Inflammatory macrophage treated with lipopolysaccharide for 4 hours (primary cell): ENCODE measurements at regions not wholly inside any gene's neighbourhood (a gene's known extent, or its start where the extent isn't known, plus 50 kb on each side); places are given as distances from the start of the nearest gene placed in this dataset.
A peak's percentile ranks its signal among the peaks of the same experiment; 100 is the strongest.
"Not testable (repeated sequence)": the region's sequence is repeated elsewhere in the genome, so short reads cannot be mapped to it uniquely, and the experiment has no call there.

Experiments used
- DNase-seq: peaks from one replicate; pipeline ENCODE4 v3.0.0-alpha.2; 2020

GRCh38 chr10:30169342-30169741 lies 110.0 kb upstream of the JCAD start:
- DNase-seq: no peak

GRCh38 chr10:30166929-30167328 lies 107.5 kb upstream of the JCAD start:
- DNase-seq: no peak

- DNase-seq: not testable (repeated sequence)
These were observed 104.0 kb upstream of the JCAD start for GRCh38 chr10:30163410-30163809.

- DNase-seq: not testable (repeated sequence)
These were observed 103.4 kb upstream of the JCAD start for GRCh38 chr10:30162796-30163195.

GRCh38 chr10:30160271-30160982 lies 101.0 kb upstream of the JCAD start:
- no peak for DNase-seq

- not testable (repeated sequence) for DNase-seq
These were observed 100.2 kb upstream of the JCAD start for GRCh38 chr10:30159614-30160013.

GRCh38 chr10:30158325-30158960 lies 99.1 kb upstream of the JCAD start:
- peak; percentile 25 for DNase-seq

- peak; percentile 11 for DNase-seq
These were observed 96.0 kb upstream of the JCAD start for GRCh38 chr10:30155401-30155800.

- no peak for DNase-seq
These were observed 95.2 kb upstream of the JCAD start for GRCh38 chr10:30154561-30154960.

- DNase-seq: no peak
These were observed 94.7 kb upstream of the JCAD start for GRCh38 chr10:30154126-30154525.

GRCh38 chr10:30151581-30152389 lies 92.4 kb upstream of the JCAD start:
- DNase-seq: peak; percentile 51

- no peak for DNase-seq
These were observed 82.0 kb upstream of the JCAD start for GRCh38 chr10:30141423-30141822.

GRCh38 chr10:30134171-30134945 lies 75.0 kb upstream of the JCAD start:
- DNase-seq: no peak

- no peak for DNase-seq
These were observed 73.8 kb upstream of the JCAD start for GRCh38 chr10:30133198-30133597.

- not testable (repeated sequence) for DNase-seq
These were observed 72.0 kb upstream of the JCAD start for GRCh38 chr10:30131369-30131768.

GRCh38 chr10:30129326-30129725 lies 69.9 kb upstream of the JCAD start:
- not testable (repeated sequence) for DNase-seq

- DNase-seq: no peak
These were observed 67.7 kb upstream of the JCAD start for GRCh38 chr10:30127120-30127541.

- no peak for DNase-seq
These were observed 66.1 kb upstream of the JCAD start for GRCh38 chr10:30125496-30125895.

GRCh38 chr10:30124704-30125103 lies 65.3 kb upstream of the JCAD start:
- DNase-seq: no peak

GRCh38 chr10:30121401-30121800 lies 62.0 kb upstream of the JCAD start:
- no peak for DNase-seq

- DNase-seq: no peak
These were observed 59.2 kb upstream of the JCAD start for GRCh38 chr10:30118590-30118989.

GRCh38 chr10:30117812-30118501 lies 58.6 kb upstream of the JCAD start:
- DNase-seq: no peak
